ENCODE measurements at regions not wholly inside any gene's neighbourhood (a gene's known extent, or its start where the extent isn't known, plus 50 kb on each side); places are given as distances from the start of the nearest gene placed in this dataset.
A peak's percentile ranks its signal among the peaks of the same experiment; 100 is the strongest.
"Not testable (repeated sequence)": the region's sequence is repeated elsewhere in the genome, so short reads cannot be mapped to it uniquely, and the experiment has no call there.

DNA sequence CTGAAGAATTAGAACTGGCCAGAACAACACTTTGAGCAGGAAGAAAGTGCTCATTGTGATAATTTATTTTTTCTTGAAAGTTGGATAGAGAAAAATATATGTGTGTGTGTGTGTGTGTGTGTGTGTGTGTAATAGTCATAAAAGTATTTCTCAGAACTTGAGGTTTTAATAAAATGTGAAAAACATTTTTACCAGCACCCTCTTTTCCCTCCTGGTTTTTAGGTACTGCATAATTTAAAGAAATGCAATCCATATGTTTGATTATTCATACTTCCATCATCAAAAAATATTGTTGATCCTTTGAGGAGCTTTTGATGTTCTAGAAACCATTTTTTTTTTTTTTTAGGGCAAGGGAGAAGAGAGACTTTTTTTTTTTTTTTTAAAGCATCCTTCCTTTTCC, 66.8 kb upstream of the JUN start:
- no peak overlapping the region for H3K4me3 ChIP-seq (ENCODE audit: low read depth in 1 of 5, low read length in 5 of 5)
- no peaks in the 10 kb centered on the region for H3K36me3 ChIP-seq (ENCODE audit: control insufficient read depth in 5 of 5, insufficient read depth in 5 of 5, low read length in 5 of 5)
- H3K4me1 ChIP-seq (ENCODE audit: control insufficient read depth in 5 of 5, insufficient read depth in 5 of 5, low read length in 5 of 5), result peaks cover 0 to 19% (median 9%) of the 10 kb centered on the region in 5 donors
- no peak overlapping the region for H3K27ac ChIP-seq (ENCODE audit: low read depth, low read length)
- H3K9ac ChIP-seq (ENCODE audit: low read length in 5 of 5), result no peak overlapping the region
- H3K9me3 ChIP-seq (ENCODE audit: control insufficient read depth in 5 of 5, low read length in 5 of 5), result no peaks in the 10 kb centered on the region
- no peaks in the 10 kb centered on the region for H3K27me3 ChIP-seq (ENCODE audit: control insufficient read depth in 5 of 5, insufficient read depth in 4 of 5, low read length in 5 of 5)

DNA sequence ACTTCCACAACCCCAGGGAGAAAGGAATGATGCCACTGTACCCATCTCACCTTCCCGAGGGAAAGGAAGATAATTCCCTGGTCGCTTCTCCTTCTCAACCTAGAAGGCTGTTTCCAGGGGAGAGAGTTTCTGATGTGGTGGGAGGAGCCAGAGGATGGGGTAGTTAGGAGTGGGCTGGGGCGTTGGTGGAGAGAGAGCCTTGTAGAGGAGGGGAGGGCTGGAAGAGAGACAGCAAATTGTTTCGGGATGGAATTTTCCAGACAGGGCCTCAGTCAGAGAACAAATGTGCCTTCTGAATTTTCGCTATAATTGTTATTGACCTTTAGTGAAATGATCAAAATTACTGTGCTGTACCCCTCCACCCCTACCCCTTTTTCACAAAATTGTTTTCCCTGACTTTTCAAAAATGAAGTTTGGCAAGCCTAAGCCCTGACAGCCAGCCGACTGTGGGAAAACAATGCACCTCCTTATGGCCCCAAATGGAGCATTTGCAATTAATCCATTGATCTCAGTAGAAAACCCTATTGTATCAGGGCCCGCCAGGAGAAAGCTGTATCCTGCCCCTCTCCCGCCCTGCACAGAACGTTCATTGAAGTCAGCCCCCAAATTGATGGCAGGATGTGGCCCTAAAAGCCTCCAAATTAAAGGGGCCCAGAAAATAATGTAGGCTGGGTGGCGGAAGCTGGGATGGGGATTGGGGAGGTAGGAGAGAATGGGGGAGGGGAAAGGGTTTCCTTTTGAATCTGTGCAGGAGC, 69.1 kb upstream of the JUN start:
- no peaks in the 10 kb centered on the region for H3K9me3 ChIP-seq (ENCODE audit: control insufficient read depth in 5 of 5, low read length in 5 of 5)
- no peaks in the 10 kb centered on the region for H3K36me3 ChIP-seq (ENCODE audit: control insufficient read depth in 5 of 5, insufficient read depth in 5 of 5, low read length in 5 of 5)
- H3K4me3 ChIP-seq (ENCODE audit: low read depth in 1 of 5, low read length in 5 of 5), result no peak overlapping the region
- H3K4me1 ChIP-seq (ENCODE audit: control insufficient read depth in 5 of 5, insufficient read depth in 5 of 5, low read length in 5 of 5), result peaks cover 0 to 19% (median 9%) of the 10 kb centered on the region in 5 donors
- H3K27me3 ChIP-seq (ENCODE audit: control insufficient read depth in 5 of 5, insufficient read depth in 4 of 5, low read length in 5 of 5), result no peaks in the 10 kb centered on the region
- no peak overlapping the region for H3K9ac ChIP-seq (ENCODE audit: low read length in 5 of 5)
- no peak overlapping the region for H3K27ac ChIP-seq (ENCODE audit: low read depth, low read length)

DNA sequence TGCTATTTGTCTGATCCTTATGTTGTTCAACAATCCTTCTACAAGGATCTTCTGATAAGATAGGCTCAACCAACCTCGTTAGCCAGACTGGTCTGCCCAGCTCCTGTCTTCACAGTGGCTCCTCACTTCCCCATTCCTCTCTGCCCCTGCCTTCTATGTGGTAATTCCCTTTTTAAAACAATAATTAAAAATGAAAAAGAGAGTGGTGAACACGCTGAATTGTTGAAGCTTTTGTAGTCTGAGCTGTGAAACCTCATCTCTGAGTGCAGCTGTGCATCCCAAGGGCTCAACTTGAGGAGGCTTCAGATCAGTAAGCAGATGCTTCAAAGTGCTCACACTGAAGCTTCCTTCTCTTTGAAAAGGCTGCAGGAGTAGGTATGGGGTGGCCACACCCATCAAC, 70.7 kb upstream of the JUN start:
- Histone ChIP-seq H3K27ac (ENCODE audit: low read depth, low read length) (no peak overlapping the region), H3K9me3 (ENCODE audit: control insufficient read depth in 5 of 5, low read length in 5 of 5) (no peaks in the 10 kb centered on the region), H3K27me3 (ENCODE audit: control insufficient read depth in 5 of 5, insufficient read depth in 4 of 5, low read length in 5 of 5) (no peaks in the 10 kb centered on the region), H3K4me3 (ENCODE audit: low read depth in 1 of 5, low read length in 5 of 5) (no peak overlapping the region), H3K4me1 (ENCODE audit: control insufficient read depth in 5 of 5, insufficient read depth in 5 of 5, low read length in 5 of 5) (peaks cover 0 to 8% (median 0%) of the 10 kb centered on the region in 5 donors), H3K9ac (ENCODE audit: low read length in 5 of 5) (no peak overlapping the region), H3K36me3 (ENCODE audit: control insufficient read depth in 5 of 5, insufficient read depth in 5 of 5, low read length in 5 of 5) (no peaks in the 10 kb centered on the region)

DNA sequence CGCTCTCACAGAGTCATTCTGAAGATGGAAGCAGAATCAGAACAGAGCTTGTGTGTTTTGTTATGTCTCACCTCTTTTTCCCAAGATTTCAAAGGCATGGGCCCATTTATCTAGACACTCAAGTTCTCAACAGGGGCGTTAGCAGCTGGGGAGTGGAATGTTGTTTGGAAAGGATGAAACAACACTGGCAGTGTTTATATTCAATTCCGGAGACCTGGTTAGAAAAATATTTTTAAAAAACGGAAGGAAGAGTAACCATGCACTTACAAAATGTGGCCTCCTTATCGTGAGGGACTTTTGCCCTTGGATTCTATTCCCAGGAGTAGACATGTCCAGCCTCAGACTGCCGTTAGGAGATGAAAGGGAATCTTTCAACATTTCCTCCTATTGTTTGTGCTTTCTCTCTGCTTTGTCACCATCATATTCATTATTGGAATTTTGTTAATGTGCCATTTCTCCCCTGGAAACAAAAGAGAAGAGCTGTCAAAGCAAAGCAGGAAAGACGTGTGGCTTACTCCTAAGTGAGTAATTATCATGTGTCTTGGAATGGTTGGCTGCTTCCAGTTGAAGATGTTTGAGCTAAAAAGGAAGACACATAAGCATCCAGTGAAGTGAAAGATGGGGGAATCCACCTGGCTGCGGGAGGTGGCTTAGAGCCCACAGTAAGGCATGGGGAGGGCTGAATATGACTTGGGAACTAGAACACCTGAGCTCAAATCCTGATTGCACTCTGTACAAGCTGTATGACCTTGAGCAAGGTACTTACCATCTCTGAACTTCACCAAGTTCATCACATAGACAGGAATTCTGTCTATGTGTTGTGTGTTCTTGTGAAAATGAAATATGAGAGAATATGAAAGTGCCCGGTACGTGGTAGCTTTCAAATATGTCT, 71.7 kb upstream of the JUN start:
- peaks cover 0 to 11% (median 0%) of the 10 kb centered on the region in 5 donors for H3K4me1 ChIP-seq (ENCODE audit: control insufficient read depth in 5 of 5, insufficient read depth in 5 of 5, low read length in 5 of 5)
- H3K4me3 ChIP-seq (ENCODE audit: low read depth in 1 of 5, low read length in 5 of 5), result no peak overlapping the region
- no peaks in the 10 kb centered on the region for H3K27me3 ChIP-seq (ENCODE audit: control insufficient read depth in 5 of 5, insufficient read depth in 4 of 5, low read length in 5 of 5)
- no peaks in the 10 kb centered on the region for H3K9me3 ChIP-seq (ENCODE audit: control insufficient read depth in 5 of 5, low read length in 5 of 5)
- H3K36me3 ChIP-seq (ENCODE audit: control insufficient read depth in 5 of 5, insufficient read depth in 5 of 5, low read length in 5 of 5), result no peaks in the 10 kb centered on the region
- no peak overlapping the region for H3K9ac ChIP-seq (ENCODE audit: low read length in 5 of 5)
- peak overlapping the region; percentile 13 for H3K27ac ChIP-seq (ENCODE audit: low read depth, low read length)

DNA sequence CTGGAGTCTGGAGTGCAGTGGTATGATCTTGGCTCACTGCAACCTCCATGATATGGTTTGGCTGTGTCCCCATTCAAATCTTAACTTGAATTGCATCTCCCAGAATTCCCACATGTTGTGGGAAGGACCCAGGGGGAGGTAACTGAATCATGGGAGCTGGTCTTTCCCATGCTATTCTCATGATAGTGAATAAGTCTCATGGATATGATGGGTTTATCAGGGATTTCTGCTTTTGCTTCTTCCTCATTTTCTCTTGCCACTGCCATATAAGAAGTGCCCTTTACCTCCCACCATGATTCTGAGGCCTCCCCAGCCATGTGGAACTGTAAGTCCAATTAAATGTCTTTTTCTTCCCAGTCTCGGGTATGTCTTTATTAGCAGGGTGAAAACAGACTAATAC, 72.4 kb upstream of the JUN start:
- H3K4me1 ChIP-seq (ENCODE audit: control insufficient read depth in 5 of 5, insufficient read depth in 5 of 5, low read length in 5 of 5), result peaks cover 0 to 11% (median 0%) of the 10 kb centered on the region in 5 donors
- not testable (repeated sequence) for H3K27me3 ChIP-seq (ENCODE audit: control insufficient read depth in 5 of 5, insufficient read depth in 4 of 5, low read length in 5 of 5)

DNA sequence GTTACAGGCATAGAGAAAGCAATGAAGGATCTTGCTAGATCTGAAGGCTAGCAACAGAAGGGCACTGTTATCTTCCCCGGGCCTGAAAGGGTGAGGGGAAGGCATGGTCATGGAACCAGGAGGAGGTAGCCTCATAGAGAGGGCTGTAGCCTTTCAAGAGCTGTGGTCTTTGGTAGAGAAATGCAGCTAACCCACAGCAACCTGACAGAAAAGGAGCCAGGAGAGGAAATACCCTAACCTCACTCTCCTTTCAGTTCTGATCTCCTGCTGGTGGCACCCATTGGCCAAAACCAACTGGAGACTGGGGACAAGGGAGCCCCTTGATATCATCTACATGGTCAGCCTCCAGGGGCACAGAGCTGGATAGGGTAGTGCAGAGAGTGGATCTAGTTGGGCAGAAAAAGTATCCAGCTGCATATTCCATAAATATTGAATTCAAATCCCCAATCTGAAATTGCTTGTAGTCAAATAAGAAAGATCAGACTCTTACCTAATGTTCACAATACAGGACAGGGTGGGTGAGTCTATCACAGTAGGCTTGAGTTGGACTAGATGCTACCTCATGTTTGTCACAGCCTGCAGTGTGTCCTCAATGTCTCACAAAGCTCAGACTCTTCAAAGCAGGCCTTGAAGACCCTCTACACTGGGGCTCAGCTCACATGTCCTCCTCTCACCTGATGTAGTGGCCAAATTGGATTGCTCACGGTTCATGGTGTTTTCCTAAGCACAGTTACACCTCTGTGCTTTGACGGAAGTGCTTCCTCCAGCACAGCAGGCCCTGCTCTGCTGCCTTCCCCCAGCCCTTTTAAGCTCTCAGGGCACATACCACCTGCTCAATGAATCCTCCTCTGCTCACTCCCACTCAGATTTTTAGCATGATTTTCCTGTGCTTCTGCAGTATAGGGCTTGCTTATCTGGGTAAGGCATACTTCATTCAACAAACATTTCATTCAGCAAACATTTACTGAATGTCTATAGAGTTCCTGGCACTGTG, 74.1 kb upstream of the JUN start:
- H3K27me3 ChIP-seq (ENCODE audit: control insufficient read depth in 5 of 5, insufficient read depth in 4 of 5, low read length in 5 of 5), result no peaks in the 10 kb centered on the region
- H3K4me3 ChIP-seq (ENCODE audit: low read depth in 1 of 5, low read length in 5 of 5), result no peak overlapping the region
- H3K4me1 ChIP-seq (ENCODE audit: control insufficient read depth in 5 of 5, insufficient read depth in 5 of 5, low read length in 5 of 5), result peaks cover 0 to 11% (median 0%) of the 10 kb centered on the region in 5 donors
- H3K27ac ChIP-seq (ENCODE audit: low read depth, low read length), result no peak overlapping the region
- H3K9me3 ChIP-seq (ENCODE audit: control insufficient read depth in 5 of 5, low read length in 5 of 5), result no peaks in the 10 kb centered on the region
- H3K9ac ChIP-seq (ENCODE audit: low read length in 5 of 5), result no peak overlapping the region
- no peaks in the 10 kb centered on the region for H3K36me3 ChIP-seq (ENCODE audit: control insufficient read depth in 5 of 5, insufficient read depth in 5 of 5, low read length in 5 of 5)

More for the DNA sequence above, 72.4 kb upstream of the JUN start:
- not testable (repeated sequence) for H3K27ac ChIP-seq (ENCODE audit: low read depth, low read length); H3K36me3 ChIP-seq (ENCODE audit: control insufficient read depth in 5 of 5, insufficient read depth in 5 of 5, low read length in 5 of 5); H3K4me3 ChIP-seq (ENCODE audit: low read depth in 1 of 5, low read length in 5 of 5); H3K9ac ChIP-seq (ENCODE audit: low read length in 5 of 5); H3K9me3 ChIP-seq (ENCODE audit: control insufficient read depth in 5 of 5, low read length in 5 of 5)

DNA sequence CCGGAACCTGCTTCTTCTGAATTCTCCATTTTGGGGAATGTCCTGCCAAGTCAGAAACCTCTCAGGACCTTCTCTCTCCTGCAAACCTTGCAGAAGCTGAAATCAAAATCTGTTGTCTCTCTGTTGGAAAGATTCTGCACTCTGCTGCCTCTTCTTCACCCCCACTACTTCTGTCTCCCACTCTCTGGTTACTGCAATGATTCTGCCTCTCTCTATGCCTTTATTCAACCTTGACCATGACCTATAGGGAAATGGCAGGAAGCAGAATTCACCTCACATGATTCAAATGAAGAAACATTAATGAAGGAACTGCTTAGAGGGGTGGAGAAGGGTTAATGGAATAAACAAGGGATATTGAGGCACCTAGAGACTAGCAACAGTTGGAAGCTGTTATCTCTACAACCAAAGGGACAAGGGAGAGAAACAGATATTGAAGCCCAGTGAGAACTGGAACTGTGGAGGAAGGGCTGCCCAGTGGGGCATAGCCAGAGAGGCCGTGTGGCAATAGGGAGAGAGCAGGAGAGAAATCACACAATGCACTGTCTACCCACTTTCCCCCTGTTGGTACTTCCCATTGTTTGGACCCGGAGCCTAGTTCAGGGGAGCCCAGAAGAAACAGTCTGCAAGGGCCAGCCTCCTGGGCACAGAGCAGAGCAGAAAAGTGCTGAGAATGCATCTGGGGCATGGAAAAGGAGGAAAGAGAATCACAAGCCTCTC, 76.1 kb upstream of the JUN start:
- Histone ChIP-seq H3K27me3 (ENCODE audit: control insufficient read depth in 5 of 5, insufficient read depth in 4 of 5, low read length in 5 of 5) (no peaks in the 10 kb centered on the region), H3K9me3 (ENCODE audit: control insufficient read depth in 5 of 5, low read length in 5 of 5) (no peaks in the 10 kb centered on the region), H3K27ac (ENCODE audit: low read depth, low read length) (no peak overlapping the region), H3K9ac (ENCODE audit: low read length in 5 of 5) (no peak overlapping the region), H3K4me1 (ENCODE audit: control insufficient read depth in 5 of 5, insufficient read depth in 5 of 5, low read length in 5 of 5) (peaks cover 0 to 5% (median 0%) of the 10 kb centered on the region in 5 donors), H3K4me3 (ENCODE audit: low read depth in 1 of 5, low read length in 5 of 5) (no peak overlapping the region), H3K36me3 (ENCODE audit: control insufficient read depth in 5 of 5, insufficient read depth in 5 of 5, low read length in 5 of 5) (no peaks in the 10 kb centered on the region)

DNA sequence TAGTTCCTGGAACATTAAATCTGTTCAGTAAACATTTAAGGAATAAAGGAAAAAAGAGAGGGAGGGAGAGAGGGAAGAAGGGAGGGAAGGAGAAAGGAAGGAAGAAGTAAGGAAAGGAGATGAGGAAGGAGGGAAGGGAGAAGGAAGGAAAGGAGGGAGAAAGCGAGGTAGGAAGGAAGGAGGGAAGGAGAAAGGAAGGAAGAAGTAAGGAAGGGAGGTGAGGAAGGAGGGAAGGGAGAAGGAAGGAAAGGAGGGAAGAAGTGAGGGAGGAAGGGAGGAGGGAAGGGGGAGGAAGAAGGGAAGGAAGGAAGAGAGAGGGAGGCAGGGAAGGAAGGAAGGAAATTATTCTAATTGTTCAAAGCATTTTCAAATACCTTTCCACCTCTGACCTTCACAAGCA, 77.2 kb upstream of the JUN start:
- Histone ChIP-seq H3K36me3 (ENCODE audit: control insufficient read depth in 5 of 5, insufficient read depth in 5 of 5, low read length in 5 of 5) (no peaks in the 10 kb centered on the region), H3K27ac (ENCODE audit: low read depth, low read length) (no peak overlapping the region), H3K4me3 (ENCODE audit: low read depth in 1 of 5, low read length in 5 of 5) (no peak overlapping the region), H3K27me3 (ENCODE audit: control insufficient read depth in 5 of 5, insufficient read depth in 4 of 5, low read length in 5 of 5) (no peaks in the 10 kb centered on the region), H3K9ac (ENCODE audit: low read length in 5 of 5) (no peak overlapping the region), H3K4me1 (ENCODE audit: control insufficient read depth in 5 of 5, insufficient read depth in 5 of 5, low read length in 5 of 5) (peaks cover 0 to 3% (median 0%) of the 10 kb centered on the region in 5 donors), H3K9me3 (ENCODE audit: control insufficient read depth in 5 of 5, low read length in 5 of 5) (no peaks in the 10 kb centered on the region)

DNA sequence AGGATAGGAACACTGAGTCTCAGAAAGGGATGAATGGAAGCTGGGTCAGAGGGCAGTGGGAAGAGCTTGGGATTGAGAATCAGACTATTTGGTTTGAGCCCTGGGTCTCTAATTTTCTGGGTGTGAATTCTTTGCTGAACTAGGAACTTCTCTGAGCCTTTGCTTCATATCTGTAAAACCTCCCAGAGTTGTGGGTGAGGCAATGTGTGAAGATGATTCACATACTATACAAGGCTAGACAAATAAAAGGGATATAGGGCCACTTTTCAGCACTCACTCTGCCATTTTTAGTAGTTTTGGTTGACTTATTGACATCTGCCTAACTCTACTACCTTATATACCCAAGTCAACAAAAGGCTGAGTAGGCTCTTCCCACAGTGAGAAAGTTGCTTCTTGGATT, 77.7 kb upstream of the JUN start:
- Histone ChIP-seq H3K27me3 (ENCODE audit: control insufficient read depth in 5 of 5, insufficient read depth in 4 of 5, low read length in 5 of 5) (no peaks in the 10 kb centered on the region), H3K9me3 (ENCODE audit: control insufficient read depth in 5 of 5, low read length in 5 of 5) (no peaks in the 10 kb centered on the region), H3K27ac (ENCODE audit: low read depth, low read length) (no peak overlapping the region), H3K9ac (ENCODE audit: low read length in 5 of 5) (no peak overlapping the region), H3K4me3 (ENCODE audit: low read depth in 1 of 5, low read length in 5 of 5) (no peak overlapping the region), H3K4me1 (ENCODE audit: control insufficient read depth in 5 of 5, insufficient read depth in 5 of 5, low read length in 5 of 5) (peaks cover 0 to 3% (median 0%) of the 10 kb centered on the region in 5 donors), H3K36me3 (ENCODE audit: control insufficient read depth in 5 of 5, insufficient read depth in 5 of 5, low read length in 5 of 5) (no peaks in the 10 kb centered on the region)

Data from subcutaneous abdominal adipose tissue (tissue), 5 donors.